ENCODE measurements at regions not wholly inside any gene's neighbourhood (a gene's known extent, or its start where the extent isn't known, plus 50 kb on each side); places are given as distances from the start of the nearest gene placed in this dataset.

GRCh38 chr14:86541972-86542371 lies 1012.0 kb downstream of the FLRT2 start:
- ChIA-PET POLR2A (ENCODE audit: unreplicated experiment) (no interaction called here), CTCF (interaction anchor here (0.7 kb wide), 1 partner anchor 19 kb away, joined by 4 read pairs; no protein-coding TSS in a partner anchor)
- Histone ChIP-seq H3K9me1 (ENCODE audit: insufficient read depth, low read length) (no peaks in the 10 kb centered on the region), H2BK5ac (ENCODE audit: low read depth, low read length, poor library complexity, severe bottlenecking) (no peak overlapping the region), H3K27ac (ENCODE audit: insufficient read depth, low read length) (no peak overlapping the region), H3K79me1 (ENCODE audit: low read depth in 1 of 2, low read length in 2 of 2) (no peaks in the 10 kb centered on the region), H4K91ac (ENCODE audit: insufficient read depth, low read depth, low read length) (no peak overlapping the region), H3K23ac (ENCODE audit: low read depth, low read length) (no peak overlapping the region), H3K18ac (ENCODE audit: low read depth, low read length) (no peak overlapping the region), H3K4me3 (ENCODE audit: insufficient read depth, low read depth, low read length) (no peak overlapping the region), H2BK15ac (ENCODE audit: low read depth, low read length) (no peak overlapping the region), H4K5ac (ENCODE audit: low read depth, low read length) (no peak overlapping the region), H3K56ac (ENCODE audit: extremely low read depth, insufficient read depth, low read length) (no peak overlapping the region), H3K9ac (ENCODE audit: low read depth, low read length) (no peak overlapping the region), H2AK5ac (ENCODE audit: low read depth, low read length) (no peak overlapping the region), H3K4me1 (ENCODE audit: control insufficient read depth, insufficient read depth, low read length) (no peaks in the 10 kb centered on the region), H2AFZ (replicated peaks; ENCODE audit: low read length, poor library complexity) (no peak overlapping the region), H3K4me2 (ENCODE audit: low read depth, low read length) (no peak overlapping the region), H3K27me3 (ENCODE audit: control insufficient read depth, insufficient read depth, low read length) (no peaks in the 10 kb centered on the region), H3K36me3 (ENCODE audit: control insufficient read depth, insufficient read depth, low read length) (no peaks in the 10 kb centered on the region), H4K20me1 (ENCODE audit: insufficient read depth, low read length) (no peaks in the 10 kb centered on the region), H3K14ac (replicated peaks; ENCODE audit: low read depth, low read length) (no peak overlapping the region; the same call in 1 of the 2 replicates), H2BK120ac (ENCODE audit: low read depth, low read length) (no peak overlapping the region), H2AK9ac (replicated peaks; ENCODE audit: low read depth, low read length, poor library complexity) (no peak overlapping the region), H2BK20ac (ENCODE audit: low read depth, low read length) (no peak overlapping the region), H4K8ac (ENCODE audit: low read depth in 2 of 2, low read length in 2 of 2) (no peak overlapping the region), H3K9me3 (ENCODE audit: control insufficient read depth, insufficient read depth, low read length) (no peaks in the 10 kb centered on the region), H3K4ac (ENCODE audit: low read depth, low read length) (no peak overlapping the region)
- no TSS peak for BruUV-seq (replicated peaks)
- DNase-seq (no peak), ATAC-seq (ENCODE audit: low read depth) (no peak)
- WGBS, 2 experiments (ENCODE audit: extremely low coverage in 2 of 2, insufficient read length in 1 of 2) = no CpG with 5 or more reads among the region's 4 CpGs
- dilution Hi-C loops (cut with HindIII; ENCODE audit: low sequenced_read_pairs, unreplicated experiment) = no loop called here
- in situ Hi-C loops (cut with MboI; ENCODE audit: low sequenced_read_pairs) = no loop called here
- TF ChIP-seq RAD21 (IDR thresholded peaks at IDR 0.05; ENCODE audit: low read length) (no peak), CTCF (conservative IDR thresholded peaks at IDR 0.05; ENCODE audit: low read depth, low read length) (no peak), CHD1 (IDR thresholded peaks at IDR 0.05; ENCODE audit: low read depth, low read length) (no peak), RFX5 (IDR thresholded peaks at IDR 0.05; ENCODE audit: low read depth, low read length) (no peak), ELK1 (IDR thresholded peaks at IDR 0.05; ENCODE audit: borderline replicate concordance, low read depth, low read length) (no peak), POLR2A (IDR thresholded peaks at IDR 0.05; ENCODE audit: low read depth, low read length) (no peak), CEBPB (IDR thresholded peaks at IDR 0.05; ENCODE audit: low read depth, low read length) (no peak), MAFK (IDR thresholded peaks at IDR 0.05; ENCODE audit: low read depth, low read length) (no peak), MAZ (IDR thresholded peaks at IDR 0.05; ENCODE audit: borderline replicate concordance, low read depth, low read length) (no peak), MXI1 (IDR thresholded peaks at IDR 0.05; ENCODE audit: borderline replicate concordance, low read depth, low read length) (no peak), NFE2L2 (IDR thresholded peaks at IDR 0.05; ENCODE audit: low read depth, low read length) (no peak), SMC3 (IDR thresholded peaks at IDR 0.05; ENCODE audit: low read depth, low read length) (no peak), RCOR1 (IDR thresholded peaks at IDR 0.05; ENCODE audit: insufficient replicate concordance, low read length) (no peak), FOS (IDR thresholded peaks at IDR 0.05; ENCODE audit: low read depth, low read length) (no peak), USF2 (IDR thresholded peaks at IDR 0.05; ENCODE audit: low read depth, low read length) (no peak), BHLHE40 (IDR thresholded peaks at IDR 0.05; ENCODE audit: low read depth, low read length) (no peak)
- intact Hi-C loops (cut with micrococcal nuclease) = no loop called here

Measured in IMR-90 (cell line).